Large intestine (tissue), 3 donors: ENCODE measurements at regions not wholly inside any gene's neighbourhood (a gene's known extent, or its start where the extent isn't known, plus 50 kb on each side); places are given as distances from the start of the nearest gene placed in this dataset.

Experiments used
- DNase-seq, 2 donors: peaks; one replicate each; pipeline versions ENCODE4 v3.0.0 to v3.0.0-alpha.2; 2013
- H3K27ac ChIP-seq: one replicate; pipeline ENCODE4 v1.5.1; 2013; ENCODE audit warnings: low read length
- H3K27me3 ChIP-seq: 2 replicates; pipeline ENCODE4 v1.6.1; 2013; ENCODE audit warnings: low read length; ENCODE audit not compliant: control insufficient read depth, insufficient read depth
- H3K36me3 ChIP-seq: 2 replicates; pipeline ENCODE4 v1.6.1; 2013; ENCODE audit warnings: low read length; ENCODE audit not compliant: control insufficient read depth, insufficient read depth
- H3K4me1 ChIP-seq: one replicate; pipeline ENCODE4 v1.6.1; 2013; ENCODE audit warnings: low read length; ENCODE audit not compliant: control insufficient read depth, insufficient read depth
- H3K4me3 ChIP-seq: one replicate; pipeline ENCODE4 v1.5.1; 2013; ENCODE audit warnings: low read length
- H3K9me3 ChIP-seq: one replicate; pipeline ENCODE4 v1.6.1; 2013; ENCODE audit warnings: mild to moderate bottlenecking, low read depth, low read length, moderate library complexity; ENCODE audit not compliant: control insufficient read depth
- WGBS: methylation state at CpG from one replicate; pipeline ENCODE4 v1.1.5; 2013; ENCODE audit warnings: low lambda C conversion rate; ENCODE audit not compliant: insufficient coverage; 5-methylcytosine and 5-hydroxymethylcytosine counted together

DNA sequence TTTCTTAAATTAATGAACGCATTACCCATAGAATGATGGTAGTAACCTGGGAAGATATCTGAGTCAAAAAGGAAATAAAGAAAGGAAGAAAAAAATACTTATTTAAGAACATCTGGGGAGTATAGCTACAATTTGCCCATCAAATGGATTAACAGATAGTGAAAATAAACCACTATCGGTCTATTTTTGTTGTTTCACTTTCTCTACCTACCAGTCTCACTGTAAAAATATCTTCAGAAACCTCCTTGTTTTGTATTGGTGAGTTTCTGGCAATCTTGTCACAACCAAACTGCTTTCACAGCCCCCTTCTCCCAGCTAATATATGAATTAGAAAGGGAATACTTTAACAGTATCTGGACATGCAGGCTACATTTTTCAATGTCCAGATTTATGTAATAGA lies 783.5 kb downstream of the STPG2 start:
- H3K4me1 ChIP-seq, result no peaks in the 10 kb centered on the region
- no peak overlapping the region for H3K27ac ChIP-seq
- H3K27me3 ChIP-seq, result no peaks in the 10 kb centered on the region
- 100% methylated on average over 1 of the region's 2 CpGs for WGBS
- DNase-seq, result no peak
- no peaks in the 10 kb centered on the region for H3K9me3 ChIP-seq
- H3K4me3 ChIP-seq, result no peak overlapping the region
- H3K36me3 ChIP-seq, result no peaks in the 10 kb centered on the region

DNA sequence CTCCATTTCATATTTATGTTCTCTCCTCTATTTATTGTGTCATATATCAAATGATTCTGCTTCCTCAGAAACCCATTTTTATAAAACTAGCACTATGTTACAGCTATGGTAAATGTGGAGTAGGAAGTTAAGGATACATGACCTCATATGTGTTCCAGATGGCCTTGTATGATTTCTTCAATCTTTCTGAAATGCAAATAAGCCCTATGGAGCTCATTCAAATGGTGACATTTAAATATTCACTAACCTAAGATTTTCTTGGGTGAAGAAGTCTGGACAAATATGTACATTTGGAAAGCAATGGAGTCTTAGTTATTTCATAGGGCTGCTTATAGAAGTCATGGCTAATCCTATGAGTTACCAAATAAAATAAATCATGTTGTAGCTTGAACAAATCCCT lies 782.5 kb downstream of the STPG2 start:
- no peak overlapping the region for H3K4me3 ChIP-seq
- no peaks in the 10 kb centered on the region for H3K4me1 ChIP-seq
- no peaks in the 10 kb centered on the region for H3K36me3 ChIP-seq
- no peaks in the 10 kb centered on the region for H3K27me3 ChIP-seq
- DNase-seq, result no peak
- no peak overlapping the region for H3K27ac ChIP-seq
- no peaks in the 10 kb centered on the region for H3K9me3 ChIP-seq

DNA sequence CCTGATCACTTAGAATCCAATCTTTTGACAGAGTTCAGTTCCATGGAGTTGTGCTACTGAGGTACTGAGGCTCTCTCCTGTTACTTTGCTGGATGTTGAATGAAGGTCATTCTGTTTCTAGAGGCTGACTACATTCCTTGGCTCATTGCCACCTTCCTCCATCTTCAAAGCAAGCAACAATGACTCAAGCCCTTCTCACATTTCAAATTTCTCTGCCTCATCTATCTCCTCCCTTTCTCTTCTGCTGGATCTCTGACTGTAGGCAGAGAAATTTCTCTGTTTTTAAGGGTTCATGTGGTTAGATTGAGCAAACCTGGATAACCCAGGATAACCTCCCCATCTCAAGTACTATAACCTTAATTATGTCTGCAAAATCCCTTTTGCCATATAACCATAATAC lies 775.4 kb downstream of the STPG2 start:
- no peaks in the 10 kb centered on the region for H3K27me3 ChIP-seq
- no peaks in the 10 kb centered on the region for H3K9me3 ChIP-seq
- no peaks in the 10 kb centered on the region for H3K36me3 ChIP-seq
- H3K4me3 ChIP-seq, result no peak overlapping the region
- DNase-seq, result no peak
- H3K27ac ChIP-seq, result no peak overlapping the region
- no peaks in the 10 kb centered on the region for H3K4me1 ChIP-seq

DNA sequence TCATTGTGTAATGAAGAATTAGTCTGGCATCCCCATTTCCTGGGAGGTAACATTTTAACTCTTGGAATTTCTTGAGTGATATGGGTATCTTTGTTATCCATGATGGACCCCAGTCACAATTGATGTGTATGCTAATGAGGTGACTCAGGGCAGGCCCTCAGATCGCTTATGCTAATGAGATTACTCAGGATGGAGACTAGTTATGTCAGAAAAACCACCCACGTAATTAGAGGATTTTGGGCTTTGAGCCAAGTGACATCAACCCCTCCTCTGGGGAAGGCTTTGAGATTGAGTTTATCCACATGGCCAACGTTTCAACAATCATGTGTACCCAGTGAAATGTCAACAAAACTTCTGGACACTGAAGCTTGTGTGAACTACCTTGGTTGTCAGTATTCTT lies 772.7 kb downstream of the STPG2 start:
- Histone ChIP-seq H3K9me3 (no peaks in the 10 kb centered on the region), H3K36me3 (no peaks in the 10 kb centered on the region), H3K27ac (no peak overlapping the region), H3K4me3 (no peak overlapping the region), H3K4me1 (no peaks in the 10 kb centered on the region), H3K27me3 (no peaks in the 10 kb centered on the region)
- DNase-seq, result no peak
- no CpG with 5 or more reads among the region's 3 CpGs for WGBS

DNA sequence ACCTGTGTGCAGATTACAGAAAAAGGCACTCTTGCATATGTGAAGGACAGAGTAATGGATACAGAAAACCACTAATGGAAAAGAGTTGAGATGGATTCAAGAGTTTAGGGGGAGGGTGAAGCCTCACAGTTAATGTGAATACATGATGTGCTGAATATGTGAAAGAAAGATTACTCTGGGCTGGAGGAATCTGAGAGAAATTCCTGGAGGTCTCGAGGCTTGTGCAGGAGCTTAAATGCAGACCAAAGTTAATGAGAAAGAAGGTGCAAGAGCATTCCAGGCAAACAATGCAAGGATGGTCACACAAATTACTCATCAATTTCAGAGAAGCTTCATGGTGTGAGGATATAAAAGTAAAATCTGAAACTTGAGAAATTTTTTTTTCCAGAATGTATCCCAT lies 768.8 kb downstream of the STPG2 start:
- no peak overlapping the region for H3K4me3 ChIP-seq
- no peaks in the 10 kb centered on the region for H3K36me3 ChIP-seq
- WGBS, result 67% methylated on average over 1 of the region's 1 CpG
- no peaks in the 10 kb centered on the region for H3K27me3 ChIP-seq
- H3K9me3 ChIP-seq, result no peaks in the 10 kb centered on the region
- H3K27ac ChIP-seq, result no peak overlapping the region
- H3K4me1 ChIP-seq, result no peaks in the 10 kb centered on the region
- no peak for DNase-seq

DNA sequence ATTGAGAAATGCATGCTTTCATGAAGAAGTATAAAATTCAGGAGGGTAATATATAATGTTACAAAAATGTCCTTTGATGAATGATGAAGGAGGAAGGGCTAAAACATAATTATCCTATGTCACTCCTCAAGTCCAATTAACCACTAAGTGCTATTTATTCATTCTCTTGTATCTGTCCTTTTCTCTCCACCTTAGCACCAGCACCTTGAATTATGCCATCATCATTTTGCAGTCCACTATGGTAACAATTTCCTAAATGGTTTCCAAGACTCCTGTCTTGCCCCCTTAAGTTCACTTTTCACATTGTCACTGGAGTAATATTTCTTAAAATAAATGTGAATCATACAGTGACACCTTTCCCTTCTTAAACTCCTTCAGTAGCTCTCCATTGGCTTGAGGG lies 756.3 kb downstream of the STPG2 start:
- H3K36me3 ChIP-seq, result no peaks in the 10 kb centered on the region

DNA sequence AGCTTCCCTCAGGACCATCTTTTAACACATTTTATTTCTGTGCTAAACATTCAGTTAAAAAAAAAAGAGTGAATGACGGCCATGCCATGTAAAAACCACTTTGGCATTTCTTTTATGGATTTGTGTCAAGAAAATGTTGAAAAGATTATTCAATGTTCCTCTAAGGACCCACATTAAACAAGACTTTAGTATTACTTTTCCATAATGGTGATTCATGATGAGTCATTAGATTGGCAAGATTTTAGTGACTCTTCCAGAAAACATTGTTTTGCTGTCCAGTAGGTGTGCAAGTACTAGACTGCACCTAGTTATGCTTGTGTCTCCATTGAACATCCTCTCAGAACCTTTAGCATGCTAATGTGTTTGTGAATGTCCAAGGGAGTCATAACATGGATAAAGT lies 748.6 kb downstream of the STPG2 start:
- WGBS, result 100% methylated on average over 1 of the region's 1 CpG
- no peaks in the 10 kb centered on the region for H3K36me3 ChIP-seq
- no peaks in the 10 kb centered on the region for H3K27me3 ChIP-seq
- H3K27ac ChIP-seq, result no peak overlapping the region
- H3K9me3 ChIP-seq, result no peaks in the 10 kb centered on the region
- no peak overlapping the region for H3K4me3 ChIP-seq
- no peaks in the 10 kb centered on the region for H3K4me1 ChIP-seq
- no peak for DNase-seq

More for the DNA sequence above, 756.3 kb downstream of the STPG2 start:
- H3K4me1 ChIP-seq, result no peaks in the 10 kb centered on the region
- DNase-seq, result no peak
- H3K27ac ChIP-seq, result no peak overlapping the region
- no peaks in the 10 kb centered on the region for H3K9me3 ChIP-seq
- H3K4me3 ChIP-seq, result no peak overlapping the region
- H3K27me3 ChIP-seq, result no peaks in the 10 kb centered on the region

DNA sequence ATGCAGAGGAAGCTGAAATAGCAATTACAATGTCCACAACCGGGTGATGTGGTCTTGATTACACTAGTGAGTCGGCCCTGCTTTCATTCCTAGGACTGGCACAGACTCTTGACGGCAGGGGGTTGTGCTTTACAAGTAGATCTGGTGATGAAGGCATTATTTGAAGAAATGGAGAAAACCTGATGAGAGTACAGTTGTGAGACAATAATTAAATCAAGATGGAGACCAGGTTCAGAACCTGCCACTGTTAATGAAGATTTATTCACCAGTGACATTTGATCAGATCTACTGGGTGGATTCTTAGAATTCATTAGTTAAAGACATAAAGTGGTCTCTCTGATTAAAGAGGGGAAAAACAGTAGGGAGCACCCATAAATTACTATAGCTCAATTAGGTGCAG lies 747.2 kb downstream of the STPG2 start:
- H3K4me1 ChIP-seq, result no peaks in the 10 kb centered on the region
- no peaks in the 10 kb centered on the region for H3K9me3 ChIP-seq
- no peak overlapping the region for H3K4me3 ChIP-seq
- H3K27me3 ChIP-seq, result no peaks in the 10 kb centered on the region
- no peaks in the 10 kb centered on the region for H3K36me3 ChIP-seq
- no peak for DNase-seq
- no CpG with 5 or more reads among the region's 3 CpGs for WGBS
- H3K27ac ChIP-seq, result no peak overlapping the region

DNA sequence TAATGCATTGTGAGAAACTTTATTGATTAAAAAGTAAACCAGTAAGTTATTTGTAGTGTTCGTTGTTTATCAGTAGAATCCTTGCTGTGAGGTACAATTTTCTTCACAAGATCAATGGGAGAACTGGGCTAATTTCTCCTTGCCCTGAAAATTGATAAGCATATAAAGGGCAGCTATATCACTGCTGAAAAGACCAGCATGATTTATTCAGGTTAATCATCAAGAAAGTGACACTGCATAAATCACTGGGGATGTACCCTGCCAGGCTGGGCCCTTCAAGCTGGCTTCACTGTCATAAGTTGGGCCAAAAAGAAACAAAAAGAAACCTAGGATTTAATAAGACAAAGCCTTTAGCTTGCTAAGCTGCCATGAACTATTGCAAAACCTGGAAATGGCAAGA lies 746.7 kb downstream of the STPG2 start:
- WGBS, result 38% methylated on average over 1 of the region's 1 CpG
- DNase-seq, result no peak
- Histone ChIP-seq H3K9me3 (no peaks in the 10 kb centered on the region), H3K27me3 (no peaks in the 10 kb centered on the region), H3K4me3 (no peak overlapping the region), H3K4me1 (no peaks in the 10 kb centered on the region), H3K27ac (no peak overlapping the region), H3K36me3 (no peaks in the 10 kb centered on the region)

DNA sequence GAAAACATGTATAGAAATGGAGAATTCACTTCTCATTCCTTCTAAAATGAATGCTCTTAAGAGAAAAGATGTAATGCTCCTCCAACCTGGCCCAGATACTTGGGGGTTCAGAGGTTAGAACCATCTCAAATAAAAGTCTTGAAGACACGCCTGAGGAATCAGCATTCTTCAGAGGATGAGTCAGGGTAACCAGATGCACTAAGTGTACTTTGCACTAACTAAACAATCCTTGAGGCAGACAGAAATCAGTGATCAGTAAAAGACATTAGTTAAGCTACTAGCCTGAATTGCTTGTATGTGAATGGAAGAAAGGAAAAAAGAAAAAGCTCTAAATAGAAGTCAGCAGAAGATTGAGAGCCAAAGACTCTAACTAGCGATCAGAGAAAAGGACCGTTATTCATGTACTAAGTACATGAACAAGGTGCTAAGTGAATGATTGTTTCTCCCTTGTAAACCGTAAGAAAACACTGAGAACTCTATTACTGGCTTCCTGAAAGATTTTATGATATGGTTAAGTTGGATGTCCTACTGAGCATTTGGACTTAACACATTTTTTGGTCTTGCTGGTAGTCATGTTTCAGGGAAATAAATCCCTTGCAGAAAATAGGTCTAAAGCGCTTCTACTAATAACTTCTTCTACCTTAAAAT lies 738.3 kb downstream of the STPG2 start:
- H3K27ac ChIP-seq, result no peak overlapping the region
- no peak overlapping the region for H3K4me3 ChIP-seq
- no peaks in the 10 kb centered on the region for H3K9me3 ChIP-seq
- no peaks in the 10 kb centered on the region for H3K27me3 ChIP-seq
- H3K4me1 ChIP-seq, result no peaks in the 10 kb centered on the region
- WGBS, result 86% methylated on average over 1 of the region's 5 CpGs
- DNase-seq, result peak; percentile 10 to 25
- H3K36me3 ChIP-seq, result no peaks in the 10 kb centered on the region

DNA sequence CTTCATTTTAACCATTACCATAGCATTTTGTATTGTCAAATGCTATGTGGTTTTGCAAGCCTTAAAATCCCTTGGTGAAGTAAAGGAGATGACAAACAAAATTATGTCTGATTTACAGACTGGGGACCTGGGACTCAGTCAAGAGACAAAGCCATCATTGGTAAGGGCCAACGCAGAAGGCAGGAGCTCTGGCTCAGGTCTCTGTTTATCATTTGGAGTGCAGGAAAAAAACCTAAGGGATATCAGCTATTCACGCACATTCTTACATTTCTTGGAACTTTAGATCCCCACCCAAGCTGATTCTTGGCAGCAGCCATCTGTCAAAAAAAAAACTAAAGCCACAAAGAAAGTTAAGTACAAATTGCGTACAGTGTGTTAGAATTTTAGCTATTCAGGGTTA lies 731.9 kb downstream of the STPG2 start:
- no peak overlapping the region for H3K27ac ChIP-seq
- no peaks in the 10 kb centered on the region for H3K27me3 ChIP-seq
- 86% methylated on average over 1 of the region's 3 CpGs for WGBS
- no peaks in the 10 kb centered on the region for H3K4me1 ChIP-seq
- H3K36me3 ChIP-seq, result no peaks in the 10 kb centered on the region
- H3K9me3 ChIP-seq, result no peaks in the 10 kb centered on the region
- no peak overlapping the region for H3K4me3 ChIP-seq
- no peak for DNase-seq
